OCI-LY7 (cell line): ENCODE measurements at regions not wholly inside any gene's neighbourhood (a gene's known extent, or its start where the extent isn't known, plus 50 kb on each side); places are given as distances from the start of the nearest gene placed in this dataset.

Experiments
- EZH2phosphoT487 ChIP-seq: fragments of 200-600 bp; sonication (generic); IDR thresholded peaks from 2 replicates; pipeline ENCODE4 v1.6.1; 2018; ENCODE audit warnings: low read depth, borderline replicate concordance, mild to moderate bottlenecking, mixed run types, antibody characterized with exemption, low read length, moderate library complexity, mixed read lengths
- TF ChIP-seq, protein P1 (sequence below): fragments of 200-600 bp; sonication (generic); conservative IDR thresholded peaks from 2 replicates; pipeline ENCODE4 v1.5.1; 2014; ENCODE audit warnings: mild to moderate bottlenecking, antibody characterized with exemption, low read length, moderate library complexity, mixed read lengths

GRCh38 chr4:181254771-181255170 is 988.4 kb upstream of the TENM3 start:
- TF ChIP-seq, protein P1, sequence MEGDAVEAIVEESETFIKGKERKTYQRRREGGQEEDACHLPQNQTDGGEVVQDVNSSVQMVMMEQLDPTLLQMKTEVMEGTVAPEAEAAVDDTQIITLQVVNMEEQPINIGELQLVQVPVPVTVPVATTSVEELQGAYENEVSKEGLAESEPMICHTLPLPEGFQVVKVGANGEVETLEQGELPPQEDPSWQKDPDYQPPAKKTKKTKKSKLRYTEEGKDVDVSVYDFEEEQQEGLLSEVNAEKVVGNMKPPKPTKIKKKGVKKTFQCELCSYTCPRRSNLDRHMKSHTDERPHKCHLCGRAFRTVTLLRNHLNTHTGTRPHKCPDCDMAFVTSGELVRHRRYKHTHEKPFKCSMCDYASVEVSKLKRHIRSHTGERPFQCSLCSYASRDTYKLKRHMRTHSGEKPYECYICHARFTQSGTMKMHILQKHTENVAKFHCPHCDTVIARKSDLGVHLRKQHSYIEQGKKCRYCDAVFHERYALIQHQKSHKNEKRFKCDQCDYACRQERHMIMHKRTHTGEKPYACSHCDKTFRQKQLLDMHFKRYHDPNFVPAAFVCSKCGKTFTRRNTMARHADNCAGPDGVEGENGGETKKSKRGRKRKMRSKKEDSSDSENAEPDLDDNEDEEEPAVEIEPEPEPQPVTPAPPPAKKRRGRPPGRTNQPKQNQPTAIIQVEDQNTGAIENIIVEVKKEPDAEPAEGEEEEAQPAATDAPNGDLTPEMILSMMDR = no peak
- TF ChIP-seq EZH2phosphoT487 = no peak
